ENCODE measurements at regions not wholly inside any gene's neighbourhood (a gene's known extent, or its start where the extent isn't known, plus 50 kb on each side); places are given as distances from the start of the nearest gene placed in this dataset.

DNA sequence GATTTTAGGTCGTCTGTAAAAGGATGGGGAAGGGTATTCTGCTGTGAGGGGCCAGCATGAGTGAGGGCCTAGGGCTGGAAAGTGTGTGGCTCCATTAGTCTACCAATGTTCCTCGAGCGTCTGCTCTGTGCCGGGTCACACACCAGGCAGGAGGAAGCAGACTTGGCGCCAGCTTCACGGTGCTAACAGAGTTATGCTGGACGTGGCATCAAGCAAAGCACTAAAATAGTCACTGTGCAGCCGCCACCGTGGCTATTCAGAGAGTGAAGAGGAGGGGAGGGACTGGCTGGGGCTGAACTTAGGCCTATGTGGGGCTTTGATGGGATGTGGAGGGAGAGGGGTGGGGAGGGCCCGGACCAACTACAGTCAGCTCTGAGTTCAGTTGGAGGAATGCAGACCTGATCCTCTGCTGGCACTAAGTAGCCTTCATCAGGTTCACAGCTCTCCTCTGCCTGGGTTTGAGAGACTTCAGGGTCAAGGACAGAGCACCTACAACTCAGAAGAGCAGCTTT, 83.9 kb upstream of the MSX1 start:
- POLR2A ChIA-PET: no interaction called here
- no peak for TF ChIP-seq ZSCAN30 (tag by site-specific recombination; IDR thresholded peaks at IDR 0.05)
- TF ChIP-seq, protein P1, sequence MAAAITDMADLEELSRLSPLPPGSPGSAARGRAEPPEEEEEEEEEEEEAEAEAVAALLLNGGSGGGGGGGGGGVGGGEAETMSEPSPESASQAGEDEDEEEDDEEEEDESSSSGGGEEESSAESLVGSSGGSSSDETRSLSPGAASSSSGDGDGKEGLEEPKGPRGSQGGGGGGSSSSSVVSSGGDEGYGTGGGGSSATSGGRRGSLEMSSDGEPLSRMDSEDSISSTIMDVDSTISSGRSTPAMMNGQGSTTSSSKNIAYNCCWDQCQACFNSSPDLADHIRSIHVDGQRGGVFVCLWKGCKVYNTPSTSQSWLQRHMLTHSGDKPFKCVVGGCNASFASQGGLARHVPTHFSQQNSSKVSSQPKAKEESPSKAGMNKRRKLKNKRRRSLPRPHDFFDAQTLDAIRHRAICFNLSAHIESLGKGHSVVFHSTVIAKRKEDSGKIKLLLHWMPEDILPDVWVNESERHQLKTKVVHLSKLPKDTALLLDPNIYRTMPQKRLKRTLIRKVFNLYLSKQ (tag by site-specific recombination; IDR thresholded peaks at IDR 0.05; ENCODE audit: borderline replicate concordance): no peak
- no peak for TF ChIP-seq ZNF302 (tag by site-specific recombination; IDR thresholded peaks at IDR 0.05; ENCODE audit: low read depth)
- TF ChIP-seq ZNF585B (tag by site-specific recombination; IDR thresholded peaks at IDR 0.05): no peak
- no peak for TF ChIP-seq ZNF138 (tag by site-specific recombination; IDR thresholded peaks at IDR 0.05; ENCODE audit: borderline replicate concordance)
- TF ChIP-seq SCRT1 (tag by site-specific recombination; IDR thresholded peaks at IDR 0.05; ENCODE audit: borderline replicate concordance): no peak
- TF ChIP-seq ZNF112 (tag by site-specific recombination; IDR thresholded peaks at IDR 0.05): no peak
- TF ChIP-seq ZXDB (tag by site-specific recombination; IDR thresholded peaks at IDR 0.05): no peak
- TF ChIP-seq ZNF792 (tag by site-specific recombination; IDR thresholded peaks at IDR 0.05): no peak
- TF ChIP-seq ZNF311 (tag by site-specific recombination; IDR thresholded peaks at IDR 0.05; ENCODE audit: borderline replicate concordance): no peak
- TF ChIP-seq ZNF155 (tag by site-specific recombination; IDR thresholded peaks at IDR 0.05): no peak
- TF ChIP-seq ZNF510 (tag by site-specific recombination; IDR thresholded peaks at IDR 0.05; ENCODE audit: insufficient replicate concordance): no peak
- TF ChIP-seq ZFP41 (tag by site-specific recombination; IDR thresholded peaks at IDR 0.05; ENCODE audit: borderline replicate concordance): no peak

DNA sequence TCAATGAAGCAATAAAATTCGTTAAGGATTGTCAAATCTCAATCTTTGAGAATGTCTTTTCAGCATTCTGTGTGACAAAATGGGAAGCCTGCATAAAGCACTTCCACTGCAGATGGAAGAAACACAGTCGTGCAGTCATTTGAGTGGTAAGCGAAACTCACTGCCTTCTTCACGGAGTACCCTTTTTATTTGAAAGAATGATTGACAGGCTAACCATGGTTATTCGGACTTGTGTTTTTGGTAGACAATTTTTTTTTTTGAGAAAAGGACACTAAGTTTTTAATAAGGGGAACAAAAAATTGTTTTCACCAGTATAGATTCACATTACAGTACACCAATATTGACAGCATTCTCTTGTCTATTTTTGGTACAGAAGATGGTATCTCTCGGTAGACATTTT, 86.9 kb upstream of the MSX1 start:
- TF ChIP-seq ZBTB8A (tag by site-specific recombination; IDR thresholded peaks at IDR 0.05) (no peak), ZNF555 (tag by site-specific recombination; conservative IDR thresholded peaks at IDR 0.05) (no peak), ZNF248 (tag by site-specific recombination; IDR thresholded peaks at IDR 0.05) (no peak), ZNF223 (tag by site-specific recombination; IDR thresholded peaks at IDR 0.05) (no peak), SP2 (tag by site-specific recombination; IDR thresholded peaks at IDR 0.05) (no peak), SP7 (tag by site-specific recombination; IDR thresholded peaks at IDR 0.05) (no peak), ZSCAN23 (tag by site-specific recombination; IDR thresholded peaks at IDR 0.05) (no peak), ZFHX2 (tag by site-specific recombination; conservative IDR thresholded peaks at IDR 0.05) (no peak), ZBTB1 (tag by site-specific recombination; IDR thresholded peaks at IDR 0.05) (no peak), TRIM28 (IDR thresholded peaks at IDR 0.05; ENCODE audit: borderline replicate concordance, low read length) (no peak), MEIS1 (CRISPR knock-in tag; IDR thresholded peaks at IDR 0.05; ENCODE audit: borderline replicate concordance) (no peak), ZNF660 (tag by site-specific recombination; IDR thresholded peaks at IDR 0.05) (no peak), MZF1 (tag by site-specific recombination; IDR thresholded peaks at IDR 0.05; ENCODE audit: borderline replicate concordance) (no peak), FEZF1 (tag by site-specific recombination; IDR thresholded peaks at IDR 0.05) (no peak), KLF7 (tag by site-specific recombination; IDR thresholded peaks at IDR 0.05; ENCODE audit: borderline replicate concordance) (no peak), ZNF350 (tag by site-specific recombination; IDR thresholded peaks at IDR 0.05) (no peak), ZNF10 (tag by site-specific recombination; IDR thresholded peaks at IDR 0.05) (no peak), GLI2 (tag by site-specific recombination; IDR thresholded peaks at IDR 0.05; ENCODE audit: borderline replicate concordance, low read depth) (no peak)
- TF ChIP-seq, protein P2, sequence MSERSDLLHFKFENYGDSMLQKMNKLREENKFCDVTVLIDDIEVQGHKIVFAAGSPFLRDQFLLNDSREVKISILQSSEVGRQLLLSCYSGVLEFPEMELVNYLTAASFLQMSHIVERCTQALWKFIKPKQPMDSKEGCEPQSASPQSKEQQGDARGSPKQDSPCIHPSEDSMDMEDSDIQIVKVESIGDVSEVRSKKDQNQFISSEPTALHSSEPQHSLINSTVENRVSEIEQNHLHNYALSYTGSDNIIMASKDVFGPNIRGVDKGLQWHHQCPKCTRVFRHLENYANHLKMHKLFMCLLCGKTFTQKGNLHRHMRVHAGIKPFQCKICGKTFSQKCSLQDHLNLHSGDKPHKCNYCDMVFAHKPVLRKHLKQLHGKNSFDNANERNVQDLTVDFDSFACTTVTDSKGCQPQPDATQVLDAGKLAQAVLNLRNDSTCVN (tag by site-specific recombination; optimal IDR thresholded peaks at IDR 0.05): no peak
- POLR2A ChIA-PET: no interaction called here
- CTCF ChIA-PET: no interaction called here
- Histone ChIP-seq H3K9me3 (ENCODE audit: control insufficient read depth, insufficient read depth, low read depth, low read length) (no peaks in the 10 kb centered on the region), H3K4me3 (ENCODE audit: low read depth, low read length) (no peak overlapping the region), H3K27ac (ENCODE audit: extremely low read depth, low read depth, low read length) (no peak overlapping the region), H3K4me1 (ENCODE audit: control insufficient read depth, insufficient read depth, low read length) (no peaks in the 10 kb centered on the region), H3K36me3 (ENCODE audit: control insufficient read depth in 2 of 2, insufficient read depth in 1 of 2, low read length in 2 of 2) (no peaks in the 10 kb centered on the region)

More for the DNA sequence above, 83.9 kb upstream of the MSX1 start:
- Histone ChIP-seq H3K27ac (ENCODE audit: extremely low read depth, low read depth, low read length) (no peak overlapping the region), H3K9me3 (ENCODE audit: control insufficient read depth, insufficient read depth, low read depth, low read length) (no peaks in the 10 kb centered on the region), H3K4me1 (ENCODE audit: control insufficient read depth, insufficient read depth, low read length) (no peaks in the 10 kb centered on the region), H3K36me3 (ENCODE audit: control insufficient read depth in 2 of 2, insufficient read depth in 1 of 2, low read length in 2 of 2) (no peaks in the 10 kb centered on the region), H3K4me3 (ENCODE audit: low read depth, low read length) (no peak overlapping the region)
- CTCF ChIA-PET: no interaction called here

Data from HEK293 (cell line).